Karpas-422 (cell line): ENCODE measurements at regions not wholly inside any gene's neighbourhood (a gene's known extent, or its start where the extent isn't known, plus 50 kb on each side); places are given as distances from the start of the nearest gene placed in this dataset.

Experiments used
- DNase-seq: peaks from one replicate; pipeline ENCODE4 v3.0.0-alpha.2; 2015
- H2AFZ ChIP-seq: fragments of 200-600 bp; sonication (generic); 2 replicates; pipeline ENCODE4 v1.6.1; 2014; ENCODE audit warnings: antibody characterized with exemption, low read length, mixed read lengths
- H3K27ac ChIP-seq: fragments of 200-600 bp; sonication (generic); 2 replicates; pipeline ENCODE4 v1.5.1; 2014; ENCODE audit warnings: mild to moderate bottlenecking, low read length, moderate library complexity
- H3K27me3 ChIP-seq: fragments of 200-600 bp; sonication (generic); 2 replicates; pipeline ENCODE4 v1.6.1; 2014; ENCODE audit warnings: low read length, mixed read lengths
- H3K36me3 ChIP-seq: fragments of 200-600 bp; sonication (generic); 2 replicates; pipeline ENCODE4 v1.6.1; 2014; ENCODE audit warnings: low read length, mixed read lengths; ENCODE audit not compliant: insufficient read depth
- H3K4me1 ChIP-seq: fragments of 200-600 bp; sonication (generic); 2 replicates; pipeline ENCODE4 v1.6.1; 2014; ENCODE audit warnings: mild to moderate bottlenecking, low read length, mixed read lengths
- H3K4me2 ChIP-seq: fragments of 200-600 bp; sonication (generic); 2 replicates; pipeline ENCODE4 v1.6.1; 2014; ENCODE audit warnings: low read length, low read depth, mild to moderate bottlenecking; ENCODE audit not compliant: poor library complexity, severe bottlenecking
- H3K4me3 ChIP-seq: fragments of 200-600 bp; sonication (generic); 2 replicates; pipeline ENCODE4 v1.5.1; 2014; ENCODE audit warnings: mild to moderate bottlenecking, antibody characterized with exemption, low read length, mixed read lengths
- H3K79me2 ChIP-seq: fragments of 200-600 bp; sonication (generic); 2 replicates; pipeline ENCODE4 v1.6.1; 2014; ENCODE audit warnings: mild to moderate bottlenecking, low read length, mixed read lengths
- H3K9ac ChIP-seq: fragments of 200-600 bp; sonication (generic); 2 replicates; pipeline ENCODE4 v1.6.0; 2014; ENCODE audit warnings: low read length
- H3K9me2 ChIP-seq: fragments of 200-600 bp; sonication (generic), shearing (Covaris generic); replicated peaks from 2 replicates; pipeline ENCODE4 v1.6.0; 2014; ENCODE audit warnings: mild to moderate bottlenecking, low read length, moderate library complexity; ENCODE audit not compliant: insufficient read depth
- H3K9me3 ChIP-seq: fragments of 300-700, 200-600 bp; sonication (generic); 2 replicates; pipeline ENCODE4 v1.6.1; 2014; ENCODE audit warnings: low read length, mixed read lengths
- H4K20me1 ChIP-seq: fragments of 200-600 bp; sonication (generic); 2 replicates; pipeline ENCODE4 v1.6.1; 2014; ENCODE audit warnings: mild to moderate bottlenecking, antibody characterized with exemption, low read length, low read depth; ENCODE audit not compliant: insufficient read depth

GRCh38 chr18:27240383-27240782 is 55.3 kb upstream of the CHST9 start:
- no peaks in the 10 kb centered on the region for H3K36me3 ChIP-seq
- no peaks in the 10 kb centered on the region for H3K4me1 ChIP-seq
- H3K9ac ChIP-seq, result no peak overlapping the region
- H3K9me3 ChIP-seq, result peaks cover 4% of the 10 kb centered on the region; the same call in 1 of the 2 replicates
- H4K20me1 ChIP-seq, result no peaks in the 10 kb centered on the region
- no peaks in the 10 kb centered on the region for H3K27me3 ChIP-seq
- no peaks in the 10 kb centered on the region for H3K9me2 ChIP-seq
- H3K4me2 ChIP-seq, result no peak overlapping the region
- H3K79me2 ChIP-seq, result no peaks in the 10 kb centered on the region
- no peak overlapping the region for H3K4me3 ChIP-seq
- no peak overlapping the region for H3K27ac ChIP-seq
- no peak for DNase-seq
- no peak overlapping the region for H2AFZ ChIP-seq

DNA sequence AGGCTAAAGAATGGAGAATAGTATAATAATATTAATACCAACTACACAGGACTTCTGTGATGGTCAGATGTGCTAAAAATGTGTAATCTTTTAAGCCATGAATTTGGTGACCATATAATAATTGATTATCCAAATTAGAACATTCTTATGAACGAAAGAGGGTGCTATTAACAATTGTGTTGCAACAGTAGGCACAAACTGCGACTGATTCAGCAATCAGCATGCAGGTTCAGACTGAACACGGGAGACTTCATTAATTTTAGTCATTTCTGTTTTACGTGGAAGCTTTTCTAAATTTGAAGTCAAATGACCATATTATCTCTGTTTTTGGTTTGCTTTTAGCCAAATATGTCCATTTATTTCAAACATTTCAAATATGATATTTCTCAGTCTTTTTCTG is 54.6 kb upstream of the CHST9 start:
- no peaks in the 10 kb centered on the region for H4K20me1 ChIP-seq
- DNase-seq, result no peak

GRCh38 chr18:27235218-27235870 is 50.2 kb upstream of the CHST9 start:
- Histone ChIP-seq H3K27me3 (no peaks in the 10 kb centered on the region), H3K9me3 (peaks cover 4% of the 10 kb centered on the region; the same call in 1 of the 2 replicates), H3K9me2 (no peaks in the 10 kb centered on the region), H3K9ac (no peak overlapping the region), H3K27ac (no peak overlapping the region), H3K4me1 (no peaks in the 10 kb centered on the region), H4K20me1 (no peaks in the 10 kb centered on the region), H3K4me3 (no peak overlapping the region), H2AFZ (no peak overlapping the region), H3K79me2 (no peaks in the 10 kb centered on the region), H3K4me2 (no peak overlapping the region), H3K36me3 (no peaks in the 10 kb centered on the region)
- no peak for DNase-seq

More for the DNA sequence above, 54.6 kb upstream of the CHST9 start:
- H3K36me3 ChIP-seq, result no peaks in the 10 kb centered on the region
- H3K4me2 ChIP-seq, result no peak overlapping the region
- H3K9me2 ChIP-seq, result no peaks in the 10 kb centered on the region
- H2AFZ ChIP-seq, result no peak overlapping the region
- peaks cover 4% of the 10 kb centered on the region; the same call in 1 of the 2 replicates for H3K9me3 ChIP-seq
- H3K27ac ChIP-seq, result no peak overlapping the region
- no peaks in the 10 kb centered on the region for H3K79me2 ChIP-seq
- H3K4me1 ChIP-seq, result no peaks in the 10 kb centered on the region
- H3K27me3 ChIP-seq, result no peaks in the 10 kb centered on the region
- H3K9ac ChIP-seq, result no peak overlapping the region
- no peak overlapping the region for H3K4me3 ChIP-seq
